Cardiac muscle cell (in vitro differentiated cells and primary cell): ENCODE measurements at regions not wholly inside any gene's neighbourhood (a gene's known extent, or its start where the extent isn't known, plus 50 kb on each side); places are given as distances from the start of the nearest gene placed in this dataset.
A peak's percentile ranks its signal among the peaks of the same experiment; 100 is the strongest.

Experiments used
- DNase-seq, 2 donors: peaks; one replicate each; pipeline versions ENCODE4 v3.0.0 to v3.0.0-alpha.2; 2010 to 2017; ENCODE audit warnings: low read depth in 1 of 2, low spot score in 1 of 2
- H3K27ac ChIP-seq: fragments of 200-600 bp; sonication (generic); 2 replicates; pipeline ENCODE4 v1.5.1; 2016
- H3K27me3 ChIP-seq: fragments of 200-600 bp; sonication (generic); 2 replicates; pipeline ENCODE4 v1.6.0; 2016; ENCODE audit warnings: control low read depth
- H3K36me3 ChIP-seq: fragments of 200-600 bp; sonication (generic); 2 replicates; pipeline ENCODE4 v1.5.1; 2016; ENCODE audit warnings: control low read depth
- H3K4me1 ChIP-seq: fragments of 200-600 bp; sonication (generic); 2 replicates; pipeline ENCODE4 v1.8.1; 2017; ENCODE audit warnings: low read depth, mild to moderate bottlenecking, mixed run types
- H3K4me3 ChIP-seq: fragments of 200-600 bp; sonication (generic); 2 replicates; pipeline ENCODE4 v1.5.1; 2016; ENCODE audit warnings: mild to moderate bottlenecking
- H3K9me3 ChIP-seq: fragments of 200-600 bp; sonication (generic); 2 replicates; pipeline ENCODE4 v1.5.1; 2017; ENCODE audit warnings: low read depth, mild to moderate bottlenecking, control low read depth
- CTCF ChIP-seq: IDR thresholded peaks from 2 replicates; pipeline ENCODE4 v1.5.1; 2012; ENCODE audit warnings: low read depth, mild to moderate bottlenecking, low read length

- no peaks in the 10 kb centered on the region for H3K9me3 ChIP-seq
- no peaks in the 10 kb centered on the region for H3K36me3 ChIP-seq
- H3K4me3 ChIP-seq = no peak overlapping the region
- no peaks in the 10 kb centered on the region for H3K27me3 ChIP-seq
- no peaks in the 10 kb centered on the region for H3K4me1 ChIP-seq
- no peak overlapping the region for H3K27ac ChIP-seq
- no peak for DNase-seq
- TF ChIP-seq CTCF = no peak
Measured at GRCh38 chr1:222987674-222988076, 155.4 kb downstream of the TLR5 start.

GRCh38 chr1:222989443-222989842 is 153.6 kb downstream of the TLR5 start:
- Histone ChIP-seq H3K36me3 (no peaks in the 10 kb centered on the region), H3K4me1 (no peaks in the 10 kb centered on the region), H3K9me3 (no peaks in the 10 kb centered on the region), H3K27me3 (no peaks in the 10 kb centered on the region), H3K27ac (no peak overlapping the region), H3K4me3 (no peak overlapping the region)
- TF ChIP-seq CTCF = no peak
- DNase-seq = no peak

GRCh38 chr1:222991177-222991576 is 151.9 kb downstream of the TLR5 start:
- no peak for DNase-seq
- no peak overlapping the region for H3K27ac ChIP-seq
- peaks cover 10% of the 10 kb centered on the region for H3K4me1 ChIP-seq
- H3K36me3 ChIP-seq = no peaks in the 10 kb centered on the region
- no peak for TF ChIP-seq CTCF
- H3K4me3 ChIP-seq = no peak overlapping the region
- H3K27me3 ChIP-seq = no peaks in the 10 kb centered on the region
- H3K9me3 ChIP-seq = no peaks in the 10 kb centered on the region

GRCh38 chr1:222991908-222992307 is 151.1 kb downstream of the TLR5 start:
- Histone ChIP-seq H3K4me1 (peaks cover 10% of the 10 kb centered on the region), H3K27me3 (no peaks in the 10 kb centered on the region), H3K4me3 (no peak overlapping the region), H3K9me3 (no peaks in the 10 kb centered on the region), H3K36me3 (no peaks in the 10 kb centered on the region), H3K27ac (no peak overlapping the region)
- DNase-seq = no peak
- TF ChIP-seq CTCF = no peak

- H3K9me3 ChIP-seq = no peaks in the 10 kb centered on the region
- no peak overlapping the region for H3K4me3 ChIP-seq
- peaks cover 10% of the 10 kb centered on the region for H3K4me1 ChIP-seq
- DNase-seq = peak in 1 of 2 donors; percentile 86
- no peak overlapping the region for H3K27ac ChIP-seq
- no peak for TF ChIP-seq CTCF
- H3K27me3 ChIP-seq = no peaks in the 10 kb centered on the region
- no peaks in the 10 kb centered on the region for H3K36me3 ChIP-seq
Measured at GRCh38 chr1:222994511-222995235, 148.4 kb downstream of the TLR5 start.
